ENCODE measurements at regions not wholly inside any gene's neighbourhood (a gene's known extent, or its start where the extent isn't known, plus 50 kb on each side); places are given as distances from the start of the nearest gene placed in this dataset.
A peak's percentile ranks its signal among the peaks of the same experiment; 100 is the strongest.
"Not testable (repeated sequence)": the region's sequence is repeated elsewhere in the genome, so short reads cannot be mapped to it uniquely, and the experiment has no call there.

DNA sequence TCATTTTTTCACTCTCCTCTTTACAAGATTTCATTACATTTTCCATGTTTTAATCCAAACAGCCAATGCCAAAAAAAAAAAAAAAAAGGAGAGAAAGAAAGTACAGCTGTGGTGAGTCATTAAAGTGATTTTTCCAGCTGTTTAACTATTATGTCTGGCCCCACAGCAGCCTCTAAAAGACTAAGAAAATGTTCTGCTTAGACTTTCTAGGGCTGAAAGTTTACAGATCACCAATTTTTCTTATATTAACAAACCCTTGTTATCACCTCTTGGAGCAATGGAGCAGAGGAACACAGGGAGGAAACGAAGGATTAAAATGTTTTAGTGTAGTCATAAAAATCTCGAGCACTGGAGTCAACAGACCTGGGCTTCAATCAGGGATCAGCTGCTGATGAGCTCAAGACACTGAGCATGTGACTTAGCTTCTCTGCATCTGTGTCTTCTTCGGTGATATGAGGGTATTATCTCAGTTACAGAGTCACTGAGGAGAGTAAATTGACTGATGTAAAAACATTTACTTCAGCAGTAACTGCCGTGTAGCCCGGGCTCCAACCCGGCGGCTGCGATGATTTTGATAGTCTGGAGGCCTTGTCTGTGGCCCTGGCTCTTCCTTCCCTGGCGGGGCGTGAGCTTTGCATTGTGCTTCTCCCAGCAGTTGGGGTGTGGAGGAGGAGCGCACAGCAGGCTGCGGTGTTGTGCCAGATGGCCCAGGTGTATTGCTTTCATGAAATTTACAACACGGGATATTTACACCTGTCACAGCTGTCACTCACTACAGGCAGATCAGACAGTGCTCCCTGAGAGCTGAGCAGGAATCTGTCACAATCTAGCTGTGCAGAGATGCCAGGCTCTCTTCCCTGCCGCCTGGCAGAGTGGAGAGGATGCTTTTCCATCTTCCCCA is 298.3 kb upstream of the FZD8 start:
- no peak for DNase-seq (ENCODE audit: low read depth, low spot score)

DNA sequence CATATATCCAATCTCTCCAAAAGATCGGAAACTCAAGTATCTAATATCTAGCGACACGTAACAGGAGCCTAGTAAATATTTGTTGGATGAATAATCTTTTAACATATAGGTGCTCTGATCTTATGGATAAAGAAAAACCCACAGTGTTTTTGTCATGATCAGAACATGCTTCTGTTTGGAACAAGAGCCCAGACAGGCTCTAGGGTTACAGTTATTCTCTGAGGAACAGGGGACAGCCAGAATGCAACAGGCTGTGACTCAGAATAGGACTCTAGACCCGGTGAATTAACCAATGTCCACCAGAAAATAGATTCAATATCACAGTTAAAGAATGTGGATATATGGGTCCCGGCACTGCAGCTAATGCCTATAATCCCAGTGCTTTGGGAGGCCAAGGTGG is 296.1 kb upstream of the FZD8 start:
- no peak for DNase-seq (ENCODE audit: low read depth, low spot score)

DNA sequence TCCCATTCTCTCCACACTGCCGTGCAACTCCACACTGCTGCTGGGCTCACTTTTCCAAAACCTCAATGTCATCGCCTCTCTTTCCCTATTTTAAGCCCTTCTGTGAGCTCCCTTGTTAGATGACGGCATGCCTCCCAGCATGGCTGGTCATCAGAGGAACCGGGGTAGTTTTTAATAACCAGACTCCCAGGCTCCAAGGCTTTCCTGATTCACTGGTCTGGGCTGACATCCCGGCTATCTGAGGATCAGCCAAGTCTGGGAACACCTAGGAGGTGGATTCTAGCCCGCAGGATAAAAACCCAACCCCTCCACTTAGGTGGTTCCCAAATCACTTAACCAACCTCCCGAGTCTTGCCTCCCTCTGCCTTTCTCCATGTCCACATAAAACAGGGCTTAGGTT is 295.4 kb upstream of the FZD8 start:
- no peak for DNase-seq (ENCODE audit: low read depth, low spot score)

DNA sequence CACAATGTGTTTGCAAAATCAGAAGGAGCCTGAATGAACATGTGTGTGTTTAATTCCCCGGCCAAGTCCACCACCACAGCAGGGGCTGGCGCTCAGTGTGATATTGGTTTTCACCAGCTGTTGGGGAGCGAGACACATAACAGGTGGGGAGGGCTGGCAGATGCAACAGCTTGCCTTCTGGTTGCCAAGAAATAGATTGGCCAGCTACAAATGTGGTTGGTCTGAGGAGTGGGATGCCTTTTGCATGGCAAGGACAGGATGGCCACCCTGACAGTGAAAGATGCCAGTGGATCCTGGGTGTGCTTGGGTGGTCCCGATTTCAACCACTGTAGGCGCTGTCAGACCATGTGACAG is 292.5 kb upstream of the FZD8 start:
- DNase-seq (ENCODE audit: low read depth, low spot score): no peak

DNA sequence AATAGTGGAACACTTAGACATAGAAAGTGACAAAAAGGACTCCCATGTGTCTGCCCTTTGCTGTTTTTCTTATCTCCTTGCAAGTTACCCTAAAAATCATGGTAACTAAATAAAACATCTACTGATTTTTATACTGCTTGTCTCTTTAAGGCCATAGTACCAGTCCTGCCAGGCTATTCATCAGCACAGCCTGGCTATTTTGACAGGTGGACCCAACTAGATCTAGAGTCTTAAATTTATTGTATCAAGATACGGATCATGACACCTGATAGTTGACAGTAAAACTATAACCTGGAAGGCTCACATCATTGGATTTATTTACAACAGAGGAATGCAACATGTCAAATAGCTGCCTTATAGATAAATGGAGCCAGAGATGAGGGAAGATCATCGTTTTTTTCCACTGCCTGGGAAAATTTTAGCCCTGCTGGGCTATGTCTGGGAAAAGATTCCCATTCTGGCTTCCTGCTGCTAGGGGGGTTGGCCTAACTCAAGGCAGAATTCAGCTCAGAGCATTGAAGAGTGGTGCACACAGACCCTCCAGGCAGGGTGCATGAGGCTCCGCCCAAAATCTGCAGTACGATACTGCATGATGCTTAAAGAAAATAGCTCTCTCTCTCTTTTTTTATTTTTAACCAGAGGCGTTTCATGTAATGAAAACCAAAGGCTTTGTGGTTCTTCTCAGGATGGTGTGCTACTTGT is 292.0 kb upstream of the FZD8 start:
- no peak for DNase-seq (ENCODE audit: low read depth, low spot score)

DNA sequence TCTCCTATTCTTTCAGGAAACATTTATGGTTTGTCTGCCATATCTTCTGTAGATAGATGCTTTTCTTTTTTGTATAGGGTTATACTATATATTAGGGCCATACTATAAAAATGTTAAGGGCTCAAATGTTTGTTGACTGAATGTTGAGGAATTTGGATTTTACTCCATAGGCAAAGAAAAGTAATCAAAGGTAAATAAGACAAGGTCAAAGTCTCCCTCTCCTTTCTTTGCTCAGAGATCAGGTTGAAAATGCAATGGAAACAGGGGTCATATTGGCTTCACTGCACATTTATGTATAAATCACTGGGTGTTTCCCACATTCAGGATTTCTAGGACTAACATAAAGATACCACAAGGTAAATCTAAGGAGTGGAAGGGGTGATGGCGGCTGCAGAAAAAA is 291.4 kb upstream of the FZD8 start:
- DNase-seq (ENCODE audit: low read depth, low spot score): no peak

DNA sequence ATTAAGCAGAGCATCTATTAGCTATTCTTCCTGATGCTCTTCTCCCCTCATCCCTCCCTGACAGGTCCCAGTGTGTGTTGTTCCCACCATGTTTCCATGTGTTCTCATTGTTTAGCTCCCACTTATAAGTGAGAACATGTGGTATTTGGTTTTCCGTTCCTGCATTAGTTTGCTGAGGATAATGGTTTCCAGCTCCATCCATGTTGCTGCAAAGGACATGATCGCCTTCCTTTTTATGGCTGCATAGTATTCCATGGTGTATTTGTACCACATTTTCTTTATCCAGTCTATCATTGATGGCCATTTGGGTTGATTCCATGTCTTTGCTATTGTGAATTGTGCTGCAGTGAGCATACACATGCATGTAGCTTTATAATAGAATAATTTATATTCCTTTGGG is 287.9 kb upstream of the FZD8 start:
- not testable (repeated sequence) for DNase-seq (ENCODE audit: low read depth, low spot score)

DNA sequence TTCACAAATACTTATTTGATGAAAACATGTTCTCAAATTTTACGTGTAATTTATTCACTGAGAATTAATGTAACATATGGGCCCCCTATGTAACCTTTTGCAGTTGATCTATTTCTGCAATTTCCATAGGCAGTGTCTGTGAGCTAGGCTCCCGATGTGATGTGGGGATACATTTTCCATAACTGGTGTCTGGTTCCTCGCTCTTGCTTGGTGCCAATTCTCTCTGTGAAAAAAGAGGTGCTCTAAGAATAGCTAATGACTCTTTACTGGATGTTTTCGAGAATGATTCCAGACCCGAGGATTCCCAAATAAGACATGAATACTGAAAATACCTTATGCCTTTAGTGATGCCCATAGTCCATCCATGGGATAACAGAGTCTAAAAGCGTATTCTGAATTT is 286.7 kb upstream of the FZD8 start:
- no peak for DNase-seq (ENCODE audit: low read depth, low spot score)

DNA sequence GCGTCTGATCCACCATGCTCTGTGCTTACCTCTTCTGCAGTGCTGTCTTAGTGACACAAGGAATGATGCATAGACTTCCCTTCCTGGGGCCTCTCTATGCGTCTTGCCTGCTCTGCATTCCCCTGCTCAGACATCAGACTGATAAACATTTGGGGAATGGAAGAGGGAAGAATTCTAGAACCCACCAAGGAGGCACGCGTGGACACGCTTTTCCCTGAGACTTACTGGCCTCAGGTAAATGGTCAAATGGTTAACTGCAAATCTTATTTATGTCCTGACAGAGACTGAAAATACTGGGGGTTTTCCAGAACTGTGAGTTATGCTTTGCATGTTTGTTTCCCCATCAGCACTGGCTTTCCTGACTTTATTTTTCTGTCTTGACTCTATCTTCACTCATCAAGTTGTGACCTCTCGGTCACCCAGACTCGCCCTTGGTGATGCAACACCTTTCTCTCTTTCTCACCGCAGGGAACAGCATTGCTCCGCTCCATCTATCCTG is 285.9 kb upstream of the FZD8 start:
- no peak for DNase-seq (ENCODE audit: low read depth, low spot score)

DNA sequence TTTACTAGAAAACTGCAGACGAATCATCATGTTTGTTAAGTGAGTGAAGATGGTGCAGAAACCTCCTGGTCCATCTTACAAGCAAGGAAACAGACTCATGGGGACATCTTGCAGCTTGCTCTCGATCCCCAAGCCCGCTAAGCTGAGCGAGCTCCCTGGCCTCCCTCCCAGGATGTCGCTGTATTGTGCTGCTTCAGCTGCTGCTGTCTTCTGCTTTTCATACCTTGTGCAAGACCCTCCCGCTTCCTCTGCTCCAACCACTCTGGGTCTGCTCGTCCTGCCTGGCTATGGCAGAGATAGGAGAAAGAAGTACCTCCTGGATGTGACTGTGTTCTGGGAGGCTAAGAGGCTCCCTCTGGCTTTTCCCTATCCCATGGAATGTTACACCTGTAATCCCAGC is 285.2 kb upstream of the FZD8 start:
- no peak for DNase-seq (ENCODE audit: low read depth, low spot score)

DNA sequence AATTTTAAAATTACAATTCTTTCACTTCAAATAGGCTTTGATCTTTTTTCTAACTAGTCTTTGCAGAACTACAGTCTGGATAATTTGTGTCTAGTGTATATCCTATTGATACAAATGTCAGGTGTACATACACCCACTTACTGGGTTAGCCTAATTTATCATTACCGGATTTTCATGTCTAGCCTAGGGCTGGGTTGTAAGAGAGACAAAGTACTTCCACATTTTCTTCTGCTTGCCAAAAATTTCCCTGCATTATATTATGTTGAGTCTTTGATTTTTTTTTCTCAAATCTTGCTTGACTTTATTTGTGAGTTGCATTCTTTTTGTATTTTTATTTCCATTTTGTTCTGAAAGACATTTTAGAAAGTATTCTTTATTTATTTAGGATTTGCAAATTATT is 284.8 kb upstream of the FZD8 start:
- DNase-seq (ENCODE audit: low read depth, low spot score): no peak

DNA sequence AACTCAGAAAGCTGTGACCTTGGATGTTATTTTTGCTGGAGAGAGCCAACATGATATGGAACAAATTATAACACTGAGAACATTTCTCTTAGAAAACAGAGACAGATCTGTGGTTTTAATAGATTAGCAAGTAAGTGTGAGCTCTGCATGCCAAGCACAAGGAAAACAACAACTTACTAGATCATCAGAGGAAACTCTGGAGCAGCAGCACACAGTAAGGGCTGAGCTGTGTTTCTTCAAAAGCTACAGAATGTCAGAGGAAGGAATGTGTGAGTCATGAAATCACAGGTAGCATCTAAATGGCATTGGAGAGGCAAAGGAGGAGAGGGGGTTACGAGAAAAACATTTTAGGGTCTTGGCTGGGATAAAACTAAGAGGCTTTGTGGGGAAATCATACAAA is 283.4 kb upstream of the FZD8 start:
- peak; percentile 28 for DNase-seq (ENCODE audit: low read depth, low spot score)

DNA sequence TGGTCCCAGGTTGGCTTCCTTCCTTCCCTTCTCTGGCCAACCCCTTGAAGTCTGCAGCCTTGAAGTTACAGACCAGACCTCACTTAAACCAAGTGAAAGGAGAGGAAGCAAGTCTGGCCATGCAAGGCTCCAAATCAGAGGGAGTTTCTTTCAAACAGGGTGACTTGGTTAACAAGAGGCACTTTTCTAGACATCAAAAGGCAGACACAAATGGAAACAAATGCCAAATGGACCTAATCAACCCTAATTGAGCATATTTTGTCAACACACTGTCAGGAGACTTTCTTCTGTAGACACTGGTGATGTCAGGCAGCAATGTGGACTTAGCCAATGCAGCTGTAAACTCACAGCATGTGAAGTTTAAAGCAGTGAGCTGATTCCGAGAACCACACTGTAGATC is 282.7 kb upstream of the FZD8 start:
- no peak for DNase-seq (ENCODE audit: low read depth, low spot score)

DNA sequence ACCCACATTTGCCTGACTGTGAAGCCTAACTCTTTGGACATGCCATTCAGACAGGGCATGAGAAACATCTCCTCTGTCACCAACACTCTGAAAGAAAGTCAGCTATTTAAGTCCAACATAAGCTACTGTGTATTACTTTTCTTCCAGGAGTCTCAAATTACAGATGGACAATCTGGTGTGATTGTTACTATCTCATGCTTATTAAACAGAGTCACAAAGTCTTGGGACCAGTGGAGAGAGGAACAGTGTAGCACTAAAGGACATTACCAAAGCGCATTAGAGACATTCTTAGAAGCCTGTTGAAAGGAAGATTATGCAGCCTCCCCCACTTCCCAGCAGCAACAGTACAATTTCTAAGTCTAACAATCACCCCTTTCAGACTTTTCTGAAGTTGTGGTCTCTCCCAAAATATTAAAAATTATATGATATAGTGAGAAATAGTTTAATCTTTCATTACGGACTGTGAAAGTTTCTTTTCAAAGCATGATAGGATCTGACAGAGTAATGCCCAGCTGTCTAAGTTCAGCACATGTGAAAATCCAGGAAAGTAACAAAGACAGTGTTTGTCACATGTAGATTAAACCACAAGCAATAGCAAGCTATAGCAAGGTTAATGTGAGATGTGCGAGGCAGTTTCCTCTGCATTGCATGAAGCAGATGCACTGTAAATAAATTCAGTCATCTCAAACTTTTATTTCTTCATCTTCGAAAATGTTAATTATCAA is 280.9 kb upstream of the FZD8 start:
- DNase-seq (ENCODE audit: low read depth, low spot score): no peak

DNA sequence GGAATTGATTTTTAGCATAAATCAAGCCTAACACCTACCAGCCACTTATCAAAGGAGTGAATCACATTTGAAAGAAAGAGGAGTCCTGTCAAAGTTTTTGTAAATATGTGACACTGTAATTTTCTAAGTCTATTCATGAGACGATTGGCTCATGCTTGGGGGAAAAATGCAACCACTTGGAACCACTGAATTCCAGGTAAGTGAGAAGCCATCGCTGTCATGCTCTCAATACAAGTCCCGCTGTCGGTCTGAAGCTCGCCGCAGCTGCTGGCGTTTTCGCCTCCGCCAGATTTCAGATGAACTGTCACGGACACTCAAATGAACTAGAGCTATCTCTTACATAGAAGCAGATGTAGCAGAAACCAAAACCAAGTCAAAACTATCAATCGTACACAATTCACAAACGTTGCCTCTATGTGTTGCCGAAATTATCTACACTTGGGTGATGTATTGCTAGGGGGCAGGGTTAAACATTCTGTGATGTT is 279.8 kb upstream of the FZD8 start:
- no peak for DNase-seq (ENCODE audit: low read depth, low spot score)

DNA sequence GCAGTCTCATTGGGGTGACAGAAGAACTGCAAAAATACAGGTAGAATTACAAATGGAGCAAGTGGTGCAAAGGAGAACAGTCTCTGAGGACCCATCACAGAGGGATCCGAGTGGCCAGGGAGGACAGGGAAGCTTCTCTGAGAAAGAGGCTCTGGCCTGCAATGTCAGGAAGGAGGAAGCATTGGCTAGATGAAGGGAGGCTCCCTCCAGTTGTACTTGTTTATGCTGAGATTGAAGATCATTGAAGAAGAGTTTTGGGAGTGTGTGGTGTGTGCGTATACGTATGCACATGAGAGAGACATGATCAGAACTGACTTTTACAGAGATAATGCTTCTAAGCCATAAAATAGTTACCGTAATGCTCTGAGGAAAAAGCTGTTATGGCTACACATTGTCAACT is 274.7 kb upstream of the FZD8 start:
- DNase-seq (ENCODE audit: low read depth, low spot score): no peak

DNA sequence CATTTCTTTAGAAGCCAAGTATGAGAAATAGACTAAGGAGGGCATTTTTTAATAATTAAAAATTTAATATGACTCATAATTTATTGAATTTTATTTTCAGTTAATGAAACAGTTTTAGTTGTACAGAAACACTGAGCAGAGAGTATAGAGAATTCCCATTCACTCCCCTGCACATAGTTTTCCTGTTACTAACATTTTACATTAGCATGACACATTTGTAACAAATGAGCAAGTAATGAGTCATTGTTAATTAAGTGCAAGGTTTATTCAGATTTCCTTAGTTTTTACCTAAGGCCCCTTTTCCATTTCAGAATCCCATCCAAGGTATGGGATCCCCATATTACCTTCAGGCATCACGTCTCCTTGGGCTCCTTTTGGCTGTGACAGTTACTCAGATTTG is 271.5 kb upstream of the FZD8 start:
- DNase-seq (ENCODE audit: low read depth, low spot score): no peak

DNA sequence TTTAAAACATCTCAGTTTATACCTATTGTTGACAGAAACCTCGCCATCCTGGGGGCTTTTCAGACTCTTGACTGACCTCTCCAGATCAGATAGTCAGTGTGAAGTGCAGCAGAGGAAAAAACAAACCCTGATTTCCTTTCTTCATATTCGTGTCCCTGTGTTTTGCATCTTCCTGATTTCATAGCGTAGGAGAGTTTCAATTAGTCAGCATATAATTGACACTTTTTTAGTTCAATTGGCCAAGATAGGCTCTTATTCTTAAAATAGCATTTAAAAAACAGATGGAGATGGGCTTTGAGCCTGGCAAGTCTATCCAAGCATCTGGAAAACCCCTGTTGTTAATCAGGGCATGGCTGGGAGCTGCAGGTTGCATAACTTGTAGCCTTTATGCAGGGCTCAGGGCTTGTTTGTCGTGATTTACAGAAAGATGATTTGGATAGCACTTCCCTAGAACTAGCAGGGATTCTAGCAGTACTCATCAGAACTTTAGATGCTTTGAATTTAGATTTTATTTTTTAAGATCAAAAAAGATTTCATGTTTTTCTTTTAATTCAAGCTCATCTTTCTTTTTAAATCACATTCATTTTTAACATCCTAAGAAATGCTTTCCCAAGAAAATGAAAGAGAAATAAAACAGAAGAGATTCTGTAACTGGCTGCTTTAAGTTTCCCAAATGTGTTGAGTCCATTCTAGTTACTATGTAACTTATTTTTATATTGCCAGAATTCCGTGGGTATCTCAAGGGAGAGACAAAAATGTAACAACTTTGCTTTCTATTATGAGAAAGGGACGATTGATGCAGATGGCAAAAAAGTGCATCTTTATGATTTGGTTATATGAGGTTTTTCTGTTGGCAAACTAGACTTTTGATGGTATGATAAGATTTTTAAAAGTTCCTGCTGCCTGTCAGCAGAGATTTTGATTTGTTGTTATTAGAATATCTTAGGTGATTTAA is 270.8 kb upstream of the FZD8 start:
- DNase-seq (ENCODE audit: low read depth, low spot score): no peak

DNA sequence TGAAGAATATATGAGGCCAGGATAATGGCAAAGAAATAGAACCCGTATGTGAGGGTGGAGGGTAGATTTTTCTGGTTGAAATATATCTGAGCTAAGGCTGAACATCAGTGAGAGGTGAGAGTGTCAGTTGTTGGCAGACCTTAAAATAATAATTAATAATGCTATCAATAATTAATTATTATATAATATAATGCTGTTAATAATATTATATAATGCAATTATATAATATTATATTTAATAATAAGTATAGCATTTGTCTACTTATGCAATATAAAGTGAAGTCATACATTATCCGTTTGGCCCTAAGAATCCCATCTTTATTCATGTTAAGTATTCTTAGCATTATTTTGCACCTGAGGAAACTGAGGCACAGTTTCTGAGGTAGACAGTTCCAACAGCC is 269.9 kb upstream of the FZD8 start:
- no peak for DNase-seq (ENCODE audit: low read depth, low spot score)

DNA sequence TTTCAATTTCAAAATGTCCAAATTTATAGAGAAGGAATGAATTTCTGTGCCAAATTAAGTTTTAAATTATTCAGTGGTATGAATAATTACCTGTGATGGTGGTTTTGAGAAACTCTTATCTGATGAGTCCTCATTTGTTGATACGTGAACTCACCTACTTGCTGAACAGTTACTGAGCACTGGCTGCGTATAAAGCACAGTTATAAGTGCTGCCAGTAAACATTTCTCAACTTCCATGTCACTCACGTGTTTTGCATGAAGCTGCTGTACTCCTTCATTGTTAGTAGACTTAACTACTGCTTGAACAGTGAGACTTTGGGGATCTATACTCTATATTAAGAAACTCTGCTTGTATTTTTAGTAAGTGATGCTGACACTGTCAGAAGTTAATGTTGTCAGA is 269.1 kb upstream of the FZD8 start:
- no peak for DNase-seq (ENCODE audit: low read depth, low spot score)

DNA sequence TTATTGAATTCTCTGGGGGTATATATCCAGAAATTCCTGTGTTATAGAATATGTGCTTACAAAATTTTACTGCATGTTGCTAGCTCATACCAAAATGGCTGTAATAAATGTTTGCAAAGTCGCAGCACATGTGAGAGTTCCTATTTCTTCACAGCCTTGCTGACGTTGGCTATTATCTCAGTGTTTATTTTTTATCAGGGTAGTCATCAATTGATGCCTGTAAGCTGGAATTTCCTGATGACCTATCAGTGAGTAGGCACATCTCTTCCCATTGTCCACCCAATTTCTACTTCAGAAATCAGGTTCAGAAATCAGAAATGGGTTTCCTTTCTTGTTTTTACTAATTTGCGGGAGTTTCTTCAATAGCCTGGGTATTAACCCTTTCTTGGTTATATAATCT is 268.1 kb upstream of the FZD8 start:
- DNase-seq (ENCODE audit: low read depth, low spot score): no peak

All from iPS DF 19.7 (cell line).